ENCODE measurements at regions not wholly inside any gene's neighbourhood (a gene's known extent, or its start where the extent isn't known, plus 50 kb on each side); places are given as distances from the start of the nearest gene placed in this dataset.

GRCh38 chr19:28196101-28196500, 1016.9 kb downstream of the UQCRFS1 start:
- TF ChIP-seq CTCF (IDR thresholded peaks at IDR 0.05; ENCODE audit: insufficient read depth, low read depth, low read length), result no peak
- no peak overlapping the region for H3K4me3 ChIP-seq (ENCODE audit: low read depth, low read length)
- no peaks in the 10 kb centered on the region for H3K27me3 ChIP-seq (ENCODE audit: control insufficient read depth, insufficient read depth, low read length)
- POLR2A ChIA-PET, result no interaction called here
- CTCF ChIA-PET, result no interaction called here
- no peaks in the 10 kb centered on the region for H3K36me3 ChIP-seq (ENCODE audit: control insufficient read depth, insufficient read depth, low read length)
- DNase-seq (ENCODE audit: low read depth), result no peak

GRCh38 chr19:28185646-28186045, 1027.3 kb downstream of the UQCRFS1 start:
- no peak for TF ChIP-seq CTCF (IDR thresholded peaks at IDR 0.05; ENCODE audit: insufficient read depth, low read depth, low read length)
- no peak overlapping the region for H3K4me3 ChIP-seq (ENCODE audit: low read depth, low read length)
- H3K27me3 ChIP-seq (ENCODE audit: control insufficient read depth, insufficient read depth, low read length), result no peaks in the 10 kb centered on the region
- ChIA-PET CTCF (no interaction called here), POLR2A (no interaction called here)
- no peak for DNase-seq (ENCODE audit: low read depth)
- no peaks in the 10 kb centered on the region for H3K36me3 ChIP-seq (ENCODE audit: control insufficient read depth, insufficient read depth, low read length)

- TF ChIP-seq CTCF (IDR thresholded peaks at IDR 0.05; ENCODE audit: insufficient read depth, low read depth, low read length), result no peak
- Histone ChIP-seq H3K27me3 (ENCODE audit: control insufficient read depth, insufficient read depth, low read length) (no peaks in the 10 kb centered on the region), H3K36me3 (ENCODE audit: control insufficient read depth, insufficient read depth, low read length) (no peaks in the 10 kb centered on the region), H3K4me3 (ENCODE audit: low read depth, low read length) (no peak overlapping the region)
- POLR2A ChIA-PET, result no interaction called here
- no peak for DNase-seq (ENCODE audit: low read depth)
- CTCF ChIA-PET, result no interaction called here
These were observed 1028.0 kb downstream of the UQCRFS1 start for GRCh38 chr19:28184997-28185396.

- no peaks in the 10 kb centered on the region for H3K27me3 ChIP-seq (ENCODE audit: control insufficient read depth, insufficient read depth, low read length)
- H3K4me3 ChIP-seq (ENCODE audit: low read depth, low read length), result no peak overlapping the region
- no peak for DNase-seq (ENCODE audit: low read depth)
- CTCF ChIA-PET, result no interaction called here
- POLR2A ChIA-PET, result no interaction called here
- H3K36me3 ChIP-seq (ENCODE audit: control insufficient read depth, insufficient read depth, low read length), result no peaks in the 10 kb centered on the region
- TF ChIP-seq CTCF (IDR thresholded peaks at IDR 0.05; ENCODE audit: insufficient read depth, low read depth, low read length), result no peak
These were observed 1036.8 kb downstream of the UQCRFS1 start for GRCh38 chr19:28176193-28176592.

GRCh38 chr19:28171983-28172382, 1041.0 kb downstream of the UQCRFS1 start:
- Histone ChIP-seq H3K27me3 (ENCODE audit: control insufficient read depth, insufficient read depth, low read length) (no peaks in the 10 kb centered on the region), H3K36me3 (ENCODE audit: control insufficient read depth, insufficient read depth, low read length) (no peaks in the 10 kb centered on the region), H3K4me3 (ENCODE audit: low read depth, low read length) (no peak overlapping the region)
- ChIA-PET CTCF (no interaction called here), POLR2A (no interaction called here)
- no peak for DNase-seq (ENCODE audit: low read depth)
- no peak for TF ChIP-seq CTCF (IDR thresholded peaks at IDR 0.05; ENCODE audit: insufficient read depth, low read depth, low read length)

Measured in BJ (cell line).